Panc1 (cell line): ENCODE measurements at regions not wholly inside any gene's neighbourhood (a gene's known extent, or its start where the extent isn't known, plus 50 kb on each side); places are given as distances from the start of the nearest gene placed in this dataset.

Source experiments
- ATAC-seq: fragments of 200-7000 bp; cut with Tn5 transposase; 2 replicates; pipeline ENCODE4 v1.9.1; 2020; ENCODE audit warnings: mild to moderate bottlenecking, moderate library complexity
- BruUV-seq: library from RNA; stranded (reverse); fragments of 400-500 nt; replicated peaks from 2 replicates; lab custom pipeline; 2021; lab: Mats Ljungman, UMichigan
- CTCF ChIA-PET: fragments of 300-600 bp; sonication (Branson Sonifier 250); formaldehyde crosslinking; loops from one replicate; lab custom pipeline; 2022; ENCODE audit warnings: antibody characterized with exemption; lab: Charles Lee
- POLR2A ChIA-PET: fragments of 300-600 bp; sonication (Branson Sonifier 250); formaldehyde crosslinking; loops from one replicate; lab custom pipeline; 2022; ENCODE audit warnings: antibody characterized with exemption; lab: Charles Lee
- DNase-seq: peaks from one replicate; pipeline ENCODE4 v3.0.0-alpha.2; 2010; ENCODE audit warnings: low read depth, low spot score
- H3K27ac ChIP-seq: 2 replicates; pipeline ENCODE4 v1.5.1; 2011; ENCODE audit warnings: mild to moderate bottlenecking, low read length, inconsistent platforms
- H3K27me3 ChIP-seq: fragments of 200-500 bp; sonication (Bioruptor generic); 2 replicates; pipeline ENCODE4 v1.6.0; 2014; ENCODE audit warnings: low read length, inconsistent platforms; ENCODE audit not compliant: control insufficient read depth, insufficient read depth
- H3K36me3 ChIP-seq: fragments of 200-500 bp; sonication (Bioruptor generic); 2 replicates; pipeline ENCODE4 v1.5.1; 2014; ENCODE audit warnings: inconsistent platforms, mild to moderate bottlenecking, low read length, moderate library complexity; ENCODE audit not compliant: control insufficient read depth, insufficient read depth
- H3K4me1 ChIP-seq: 2 replicates; pipeline ENCODE4 v1.5.1; 2011; ENCODE audit warnings: inconsistent platforms, mild to moderate bottlenecking, low read length, moderate library complexity; ENCODE audit not compliant: control insufficient read depth, insufficient read depth
- H3K4me3 ChIP-seq, 2 experiments: 2 replicates each; pipeline ENCODE4 v1.5.1; 2011 to 2012; ENCODE audit warnings: low read depth in 2 of 2, low read length in 2 of 2, mild to moderate bottlenecking in 2 of 2, inconsistent platforms in 1 of 2, moderate library complexity in 1 of 2
- H3K9me3 ChIP-seq: fragments of 200-500 bp; sonication (Bioruptor generic); 2 replicates; pipeline ENCODE4 v1.5.1; 2014; ENCODE audit warnings: low read depth, mild to moderate bottlenecking, inconsistent platforms, low read length, moderate library complexity; ENCODE audit not compliant: control insufficient read depth, insufficient read depth
- POLR2AphosphoS5 ChIP-seq: IDR thresholded peaks from 2 replicates; pipeline ENCODE4 v1.6.1; 2012; ENCODE audit warnings: mild to moderate bottlenecking, low read depth, low read length, moderate library complexity
- SIN3A ChIP-seq: IDR thresholded peaks from 2 replicates; pipeline ENCODE4 v1.6.1; 2012; ENCODE audit warnings: low read depth, mild to moderate bottlenecking, low read length, moderate library complexity, borderline replicate concordance; ENCODE audit not compliant: insufficient read depth
- TCF7L2 ChIP-seq: IDR thresholded peaks from 2 replicates; pipeline ENCODE4 v1.6.1; 2011; ENCODE audit warnings: mild to moderate bottlenecking, low read depth, low read length, inconsistent platforms
- in situ Hi-C: cut with HindIII; loops from 2 replicates; pipeline ENCODE4 v1.10.0; 2016; ENCODE audit warnings: low sequenced_read_pairs, low pct_unique_long_range_greater_than_20kb
- intact Hi-C: fragments of 100-400 bp; cut with micrococcal nuclease; formaldehyde crosslinking; loops from one replicate; pipeline ENCODE4 v1.10.0; 2022; ENCODE audit not compliant: unreplicated experiment
- TF ChIP-seq, protein P1 (sequence below): fragments of 450-650 bp; IDR thresholded peaks from 2 replicates; pipeline ENCODE4 v1.5.1; 2017; ENCODE audit warnings: mild to moderate bottlenecking
- TF ChIP-seq, protein P2 (sequence below), 2 experiments: IDR thresholded peaks; 2 replicates each; pipeline ENCODE4 v1.6.1; 2011 to 2012; ENCODE audit warnings: low read depth in 2 of 2, control low read depth in 1 of 2, low read length in 1 of 2, mild to moderate bottlenecking in 1 of 2, moderate library complexity in 1 of 2; ENCODE audit not compliant: insufficient read depth in 1 of 2

DNA sequence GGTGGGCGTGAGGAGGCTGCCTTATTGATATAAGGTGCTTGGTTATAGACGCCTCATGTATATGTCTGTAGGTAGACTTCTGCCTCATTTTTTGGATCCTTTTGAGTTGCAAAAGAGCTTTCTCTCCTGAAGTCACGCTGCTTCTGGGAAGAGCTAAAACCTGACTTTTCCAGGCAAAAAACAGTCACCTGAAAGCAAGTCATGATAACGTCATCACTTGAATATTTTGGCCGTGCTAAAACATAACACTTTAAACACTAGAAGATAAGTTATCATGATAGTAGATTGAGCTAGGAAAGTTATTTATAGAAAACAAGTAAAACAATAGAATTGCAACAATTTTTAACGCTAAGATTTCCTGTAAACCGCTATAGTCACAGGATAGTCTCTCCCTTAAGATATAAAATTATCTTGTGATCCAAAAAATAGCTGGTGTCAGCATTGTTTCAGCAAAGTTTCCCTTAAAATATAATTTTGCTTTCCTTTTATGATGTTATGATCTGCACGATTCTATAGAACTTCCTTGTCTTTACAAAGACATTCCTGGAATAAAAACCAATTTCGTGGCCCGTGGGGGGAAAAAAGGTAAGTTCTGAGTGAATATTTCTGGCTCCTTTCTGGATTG lies 69.0 kb upstream of the AKAP12 start:
- ChIA-PET POLR2A (no interaction called here), CTCF (no interaction called here)
- intact Hi-C loops (no loop called here), in situ Hi-C loops (no loop called here)
- no peak for DNase-seq
- Histone ChIP-seq H3K4me1 (no peaks in the 10 kb centered on the region), H3K36me3 (no peaks in the 10 kb centered on the region), H3K4me3 (no peak overlapping the region), H3K9me3 (no peaks in the 10 kb centered on the region), H3K27ac (no peak overlapping the region), H3K27me3 (no peaks in the 10 kb centered on the region)
- BruUV-seq, result no TSS peak
- ATAC-seq, result no peak
- TF ChIP-seq TCF7L2 (no peak), SIN3A (no peak), POLR2AphosphoS5 (no peak)
- TF ChIP-seq, protein P1, sequence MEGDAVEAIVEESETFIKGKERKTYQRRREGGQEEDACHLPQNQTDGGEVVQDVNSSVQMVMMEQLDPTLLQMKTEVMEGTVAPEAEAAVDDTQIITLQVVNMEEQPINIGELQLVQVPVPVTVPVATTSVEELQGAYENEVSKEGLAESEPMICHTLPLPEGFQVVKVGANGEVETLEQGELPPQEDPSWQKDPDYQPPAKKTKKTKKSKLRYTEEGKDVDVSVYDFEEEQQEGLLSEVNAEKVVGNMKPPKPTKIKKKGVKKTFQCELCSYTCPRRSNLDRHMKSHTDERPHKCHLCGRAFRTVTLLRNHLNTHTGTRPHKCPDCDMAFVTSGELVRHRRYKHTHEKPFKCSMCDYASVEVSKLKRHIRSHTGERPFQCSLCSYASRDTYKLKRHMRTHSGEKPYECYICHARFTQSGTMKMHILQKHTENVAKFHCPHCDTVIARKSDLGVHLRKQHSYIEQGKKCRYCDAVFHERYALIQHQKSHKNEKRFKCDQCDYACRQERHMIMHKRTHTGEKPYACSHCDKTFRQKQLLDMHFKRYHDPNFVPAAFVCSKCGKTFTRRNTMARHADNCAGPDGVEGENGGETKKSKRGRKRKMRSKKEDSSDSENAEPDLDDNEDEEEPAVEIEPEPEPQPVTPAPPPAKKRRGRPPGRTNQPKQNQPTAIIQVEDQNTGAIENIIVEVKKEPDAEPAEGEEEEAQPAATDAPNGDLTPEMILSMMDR, result no peak
- TF ChIP-seq, protein P2, sequence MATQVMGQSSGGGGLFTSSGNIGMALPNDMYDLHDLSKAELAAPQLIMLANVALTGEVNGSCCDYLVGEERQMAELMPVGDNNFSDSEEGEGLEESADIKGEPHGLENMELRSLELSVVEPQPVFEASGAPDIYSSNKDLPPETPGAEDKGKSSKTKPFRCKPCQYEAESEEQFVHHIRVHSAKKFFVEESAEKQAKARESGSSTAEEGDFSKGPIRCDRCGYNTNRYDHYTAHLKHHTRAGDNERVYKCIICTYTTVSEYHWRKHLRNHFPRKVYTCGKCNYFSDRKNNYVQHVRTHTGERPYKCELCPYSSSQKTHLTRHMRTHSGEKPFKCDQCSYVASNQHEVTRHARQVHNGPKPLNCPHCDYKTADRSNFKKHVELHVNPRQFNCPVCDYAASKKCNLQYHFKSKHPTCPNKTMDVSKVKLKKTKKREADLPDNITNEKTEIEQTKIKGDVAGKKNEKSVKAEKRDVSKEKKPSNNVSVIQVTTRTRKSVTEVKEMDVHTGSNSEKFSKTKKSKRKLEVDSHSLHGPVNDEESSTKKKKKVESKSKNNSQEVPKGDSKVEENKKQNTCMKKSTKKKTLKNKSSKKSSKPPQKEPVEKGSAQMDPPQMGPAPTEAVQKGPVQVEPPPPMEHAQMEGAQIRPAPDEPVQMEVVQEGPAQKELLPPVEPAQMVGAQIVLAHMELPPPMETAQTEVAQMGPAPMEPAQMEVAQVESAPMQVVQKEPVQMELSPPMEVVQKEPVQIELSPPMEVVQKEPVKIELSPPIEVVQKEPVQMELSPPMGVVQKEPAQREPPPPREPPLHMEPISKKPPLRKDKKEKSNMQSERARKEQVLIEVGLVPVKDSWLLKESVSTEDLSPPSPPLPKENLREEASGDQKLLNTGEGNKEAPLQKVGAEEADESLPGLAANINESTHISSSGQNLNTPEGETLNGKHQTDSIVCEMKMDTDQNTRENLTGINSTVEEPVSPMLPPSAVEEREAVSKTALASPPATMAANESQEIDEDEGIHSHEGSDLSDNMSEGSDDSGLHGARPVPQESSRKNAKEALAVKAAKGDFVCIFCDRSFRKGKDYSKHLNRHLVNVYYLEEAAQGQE (IDR thresholded peaks at IDR 0.05; ENCODE audit: insufficient read depth in 1 of 2, low read depth in 2 of 2, low read length in 1 of 2), result no peak

DNA sequence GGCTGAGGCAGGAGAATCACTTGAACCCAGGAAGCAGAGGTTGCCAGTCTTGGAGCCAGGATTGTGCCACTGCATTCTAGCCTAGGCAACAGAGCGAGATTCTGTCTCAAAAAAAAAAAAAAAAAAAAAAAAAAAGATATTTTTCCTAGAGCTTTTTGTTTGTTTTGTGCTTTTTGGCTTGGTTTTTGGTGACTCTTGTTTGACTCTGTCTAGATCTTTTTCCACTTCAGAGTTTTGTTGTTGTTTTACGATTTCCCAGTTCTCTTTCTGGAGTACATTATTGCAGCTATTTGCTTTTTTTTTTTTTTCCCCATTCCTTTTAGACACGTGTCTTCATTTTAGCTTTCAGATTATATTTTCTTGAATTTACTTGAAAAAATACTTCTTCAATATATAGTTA lies 67.0 kb upstream of the AKAP12 start:
- no peak overlapping the region for H3K27ac ChIP-seq
- no peak for DNase-seq
- no peak overlapping the region for H3K4me3 ChIP-seq
- POLR2A ChIA-PET, result interaction anchor here (0.7 kb wide), 1 partner anchor 282 kb away, joined by 7 read pairs; no protein-coding TSS in a partner anchor
- TF ChIP-seq TCF7L2, result no peak
- no peak for ATAC-seq
- no peaks in the 10 kb centered on the region for H3K9me3 ChIP-seq
- H3K27me3 ChIP-seq, result no peaks in the 10 kb centered on the region
- no peaks in the 10 kb centered on the region for H3K4me1 ChIP-seq
- CTCF ChIA-PET, result interaction anchor here (0.6 kb wide), 1 partner anchor 8 kb away, joined by 3 read pairs; no protein-coding TSS in a partner anchor
- H3K36me3 ChIP-seq, result no peaks in the 10 kb centered on the region
- intact Hi-C loops, result no loop called here
- in situ Hi-C loops, result no loop called here
- BruUV-seq, result no TSS peak

DNA sequence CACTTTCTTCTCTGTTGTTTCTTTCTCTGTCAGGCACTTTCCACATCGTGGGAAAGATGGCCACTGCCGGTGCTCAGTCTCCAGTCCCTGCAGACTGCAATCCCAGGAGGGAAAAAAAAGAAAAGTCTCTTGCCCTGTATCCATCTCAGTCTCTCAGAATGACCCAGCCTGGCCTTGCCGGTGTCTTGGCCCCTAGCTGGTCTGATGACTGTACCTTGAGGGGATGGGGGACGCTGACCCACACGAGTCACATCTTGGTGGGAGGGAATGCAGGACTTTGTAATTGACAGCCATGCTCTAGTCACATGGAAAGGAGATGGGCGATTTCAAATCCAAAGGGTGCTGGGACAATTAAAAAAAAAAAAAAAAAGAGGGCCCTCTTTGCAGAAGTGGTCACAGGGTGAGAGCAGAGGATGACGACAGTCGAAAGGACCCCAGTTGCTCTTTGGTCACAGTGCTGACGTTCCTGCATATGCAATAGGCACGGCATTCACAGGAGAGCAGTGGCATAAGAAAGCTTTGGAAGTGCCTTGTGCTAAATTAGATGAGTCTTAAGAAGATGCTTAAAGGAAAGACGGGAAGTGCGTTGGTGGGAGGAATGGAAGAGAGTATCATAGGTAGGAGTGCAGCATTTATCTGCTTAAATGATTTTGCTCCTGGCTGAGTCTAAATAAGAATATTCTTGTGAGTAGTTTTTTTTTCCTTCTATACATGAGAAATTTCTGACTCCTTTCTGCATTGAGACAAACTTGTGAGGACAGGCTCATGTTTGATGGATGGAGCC lies 63.9 kb upstream of the AKAP12 start:
- Histone ChIP-seq H3K9me3 (no peaks in the 10 kb centered on the region), H3K36me3 (no peaks in the 10 kb centered on the region), H3K4me1 (no peaks in the 10 kb centered on the region), H3K27ac (no peak overlapping the region), H3K4me3 (no peak overlapping the region), H3K27me3 (no peaks in the 10 kb centered on the region)
- ChIA-PET CTCF (no interaction called here), POLR2A (no interaction called here)
- DNase-seq, result no peak
- intact Hi-C loops (no loop called here), in situ Hi-C loops (no loop called here)
- TF ChIP-seq, protein P2 (IDR thresholded peaks at IDR 0.05; ENCODE audit: insufficient read depth in 1 of 2, low read depth in 2 of 2, low read length in 1 of 2), result no peak
- no peak for ATAC-seq
- BruUV-seq, result no TSS peak
